ENCODE measurements at regions not wholly inside any gene's neighbourhood (a gene's known extent, or its start where the extent isn't known, plus 50 kb on each side); places are given as distances from the start of the nearest gene placed in this dataset.

GRCh38 chr12:85663631-85664030 lies 172.6 kb downstream of the RASSF9 start:
- DNase-seq, result no peak
- intact Hi-C loops (cut with DNase I), result no loop called here

- intact Hi-C loops (cut with DNase I), result no loop called here
- no peak for DNase-seq
Observed at GRCh38 chr12:85664429-85664828, 171.8 kb downstream of the RASSF9 start.

DNA sequence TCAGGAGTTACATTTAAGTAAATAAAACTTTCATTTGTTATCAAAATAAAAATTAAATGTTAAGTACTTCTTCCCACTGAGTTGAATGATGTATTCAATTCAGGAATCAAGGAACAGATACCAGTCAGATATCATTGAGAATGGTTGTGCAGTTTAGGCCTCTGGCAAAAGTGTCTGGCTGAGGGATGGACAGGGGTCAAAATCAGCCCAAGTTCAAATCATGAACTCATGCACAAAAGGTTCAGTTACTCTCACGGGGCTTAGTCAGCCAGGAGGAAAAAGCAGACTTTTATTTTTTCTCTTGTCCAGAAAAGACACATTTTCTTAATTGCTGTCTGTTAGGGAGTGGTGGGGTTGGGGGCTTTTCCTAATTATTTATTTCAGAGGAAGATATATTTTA lies 166.3 kb downstream of the RASSF9 start:
- intact Hi-C loops (cut with DNase I), result no loop called here

DNA sequence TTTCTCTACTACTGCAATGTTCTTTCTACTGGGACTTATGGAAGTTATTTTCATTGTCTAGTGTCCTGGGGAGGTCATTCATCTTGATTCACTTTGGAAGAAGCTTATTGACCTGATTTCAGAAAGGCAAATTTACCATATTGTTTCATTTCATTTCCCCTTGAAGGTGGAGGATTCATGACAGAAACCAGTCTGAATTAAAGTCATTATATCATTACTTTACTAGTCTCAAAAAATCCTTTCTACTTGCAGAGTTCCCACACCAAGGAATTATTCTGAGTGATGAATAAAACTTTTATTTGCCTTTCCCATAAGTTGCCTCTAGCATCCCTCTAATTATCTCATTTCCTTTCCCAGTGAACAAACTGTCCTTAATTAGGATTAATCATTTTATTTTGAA lies 163.8 kb downstream of the RASSF9 start:
- intact Hi-C loops (cut with DNase I), result no loop called here
- no peak for DNase-seq

More for the DNA sequence above, 166.3 kb downstream of the RASSF9 start:
- no peak for DNase-seq

GRCh38 chr12:85673921-85674420 lies 162.2 kb downstream of the RASSF9 start:
- DNase-seq, result no peak
- intact Hi-C loops (cut with DNase I), result no loop called here

- DNase-seq, result no peak
- intact Hi-C loops (cut with DNase I), result no loop called here
Observed at GRCh38 chr12:85676816-85677749, 159.1 kb downstream of the RASSF9 start.

GRCh38 chr12:85679296-85679695 lies 156.9 kb downstream of the RASSF9 start:
- intact Hi-C loops (cut with DNase I), result no loop called here
- DNase-seq, result no peak

- intact Hi-C loops (cut with DNase I), result no loop called here
- no peak for DNase-seq
Observed at GRCh38 chr12:85680881-85681280, 155.3 kb downstream of the RASSF9 start.

DNA sequence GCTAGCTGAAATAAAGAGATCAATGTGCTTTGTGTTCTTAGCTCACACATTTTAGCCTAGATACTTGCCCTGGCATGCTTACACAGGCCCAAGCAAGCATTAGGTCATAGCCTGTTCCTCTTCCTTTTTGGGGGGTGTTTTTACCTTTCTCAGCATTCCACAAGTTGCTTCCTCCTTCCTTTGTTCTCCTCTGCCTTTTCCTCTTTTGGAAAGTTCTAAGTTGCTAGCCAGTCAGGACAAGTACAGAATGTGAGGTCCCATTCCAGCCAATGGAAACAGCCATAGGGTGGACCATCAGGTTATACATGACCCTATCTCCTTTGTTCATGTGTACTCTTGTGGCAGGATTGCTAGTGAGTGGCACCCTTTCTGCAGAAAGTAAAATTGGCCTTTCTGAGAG lies 154.9 kb downstream of the RASSF9 start:
- intact Hi-C loops (cut with DNase I), result no loop called here
- DNase-seq, result no peak

GRCh38 chr12:85683051-85683450 lies 153.2 kb downstream of the RASSF9 start:
- intact Hi-C loops (cut with DNase I), result no loop called here
- DNase-seq, result no peak

DNA sequence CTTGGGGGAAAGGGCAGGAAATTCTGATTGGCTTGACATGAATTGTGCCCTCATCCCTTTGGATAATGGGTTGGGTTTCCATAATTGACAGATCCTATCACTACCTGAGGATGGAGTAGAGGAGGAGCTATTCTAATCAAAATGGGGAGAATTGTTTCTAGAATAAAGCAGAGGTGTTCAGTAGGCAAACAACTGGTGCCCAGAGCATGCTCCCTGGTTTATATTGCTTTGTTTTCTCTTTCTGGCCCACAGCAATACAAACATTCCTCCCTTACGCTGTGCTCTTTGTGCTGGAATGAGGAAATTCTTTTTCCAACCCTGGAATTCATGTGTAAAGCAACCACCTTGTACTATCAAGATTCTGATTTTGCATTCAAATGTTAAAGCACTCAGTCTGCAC lies 147.4 kb downstream of the RASSF9 start:
- intact Hi-C loops (cut with DNase I), result no loop called here
- DNase-seq, result no peak

DNA sequence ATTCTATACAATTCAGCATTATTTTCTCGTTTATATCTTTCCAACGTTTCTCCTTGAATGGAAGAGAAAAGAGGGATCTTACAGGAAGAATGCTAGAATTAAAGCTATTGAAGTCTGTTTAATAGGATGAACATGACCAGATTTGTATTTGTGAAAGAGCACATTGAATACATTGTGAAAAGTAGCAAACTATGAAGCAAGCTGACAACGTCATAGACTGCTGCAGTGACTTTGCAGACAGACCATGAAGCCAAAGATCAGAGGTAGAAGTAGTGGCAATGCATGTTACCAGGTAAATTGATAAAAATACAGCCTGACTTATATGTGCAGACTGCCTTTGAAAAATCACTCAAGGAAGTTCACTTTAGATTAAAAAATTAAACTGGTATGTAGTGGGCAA lies 146.1 kb downstream of the RASSF9 start:
- DNase-seq, result no peak
- intact Hi-C loops (cut with DNase I), result no loop called here

DNA sequence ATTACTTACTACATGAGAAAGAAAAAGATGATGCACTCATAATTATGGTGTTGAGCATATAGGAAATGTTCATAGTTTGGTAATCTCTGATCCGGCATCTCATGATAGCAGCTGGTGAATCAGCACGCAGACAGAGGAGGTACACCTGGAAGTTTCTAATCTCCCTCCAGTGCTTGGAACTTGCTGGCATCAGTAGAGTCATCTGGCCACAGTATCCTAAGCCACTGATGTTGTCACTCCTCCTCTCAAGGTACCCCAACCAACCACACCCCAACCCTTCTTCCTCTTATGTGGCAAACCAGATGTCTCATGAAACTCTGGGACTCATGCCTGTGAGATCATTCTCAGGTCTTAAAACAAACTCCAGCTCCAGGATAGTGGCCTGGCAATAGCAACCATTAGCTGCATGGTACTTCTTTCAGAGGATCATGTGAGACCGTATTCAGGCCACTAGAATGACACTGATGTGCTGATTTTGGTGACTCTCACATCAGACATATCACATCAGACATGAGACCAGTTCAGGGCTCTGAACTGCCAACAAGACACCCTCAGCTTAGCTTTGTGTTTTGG lies 143.0 kb downstream of the RASSF9 start:
- no peak for DNase-seq
- intact Hi-C loops (cut with DNase I), result no loop called here

- intact Hi-C loops (cut with DNase I), result no loop called here
- DNase-seq, result no peak
Observed at GRCh38 chr12:85695097-85695715, 141.0 kb downstream of the RASSF9 start.

DNA sequence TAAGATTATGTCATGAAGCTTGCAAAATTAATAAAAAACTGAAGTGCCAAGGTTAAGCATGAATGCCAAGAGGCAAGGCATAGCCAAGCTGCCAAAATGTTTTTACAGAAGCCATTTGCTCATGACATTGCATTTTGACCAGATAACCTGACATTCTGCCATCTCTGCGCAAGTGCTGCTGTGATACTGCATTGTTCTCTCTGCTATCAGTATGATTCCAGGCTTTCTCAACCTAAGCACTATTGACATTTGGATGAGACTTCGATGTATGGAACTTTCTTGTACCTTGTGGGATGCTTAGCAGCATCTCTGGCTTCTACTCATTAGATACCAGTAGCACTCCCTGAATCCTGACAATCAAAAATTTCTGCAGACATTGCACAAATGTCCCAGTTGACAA lies 139.2 kb downstream of the RASSF9 start:
- no peak for DNase-seq
- intact Hi-C loops (cut with DNase I), result no loop called here

DNA sequence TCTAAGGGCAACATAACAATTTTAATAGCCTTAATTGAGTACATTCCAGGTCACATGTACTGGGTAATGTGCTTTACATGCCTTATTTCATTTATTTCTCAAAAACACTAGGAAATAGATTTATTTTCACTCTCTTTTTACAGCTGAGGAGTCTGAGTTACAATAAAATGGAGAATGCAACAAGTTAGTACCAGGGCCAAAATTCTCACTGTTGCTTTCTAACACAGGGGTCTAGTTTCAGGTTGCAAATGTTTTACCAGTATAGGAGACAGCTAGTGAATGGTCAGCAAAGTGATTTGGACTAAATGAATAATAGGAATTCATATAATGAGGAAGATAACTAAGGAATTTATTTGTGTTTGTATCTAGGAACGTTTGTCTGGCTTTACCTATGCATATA lies 137.3 kb downstream of the RASSF9 start:
- intact Hi-C loops (cut with DNase I), result no loop called here
- no peak for DNase-seq

GRCh38 chr12:85708775-85709174 lies 127.4 kb downstream of the RASSF9 start:
- intact Hi-C loops (cut with DNase I), result no loop called here

DNA sequence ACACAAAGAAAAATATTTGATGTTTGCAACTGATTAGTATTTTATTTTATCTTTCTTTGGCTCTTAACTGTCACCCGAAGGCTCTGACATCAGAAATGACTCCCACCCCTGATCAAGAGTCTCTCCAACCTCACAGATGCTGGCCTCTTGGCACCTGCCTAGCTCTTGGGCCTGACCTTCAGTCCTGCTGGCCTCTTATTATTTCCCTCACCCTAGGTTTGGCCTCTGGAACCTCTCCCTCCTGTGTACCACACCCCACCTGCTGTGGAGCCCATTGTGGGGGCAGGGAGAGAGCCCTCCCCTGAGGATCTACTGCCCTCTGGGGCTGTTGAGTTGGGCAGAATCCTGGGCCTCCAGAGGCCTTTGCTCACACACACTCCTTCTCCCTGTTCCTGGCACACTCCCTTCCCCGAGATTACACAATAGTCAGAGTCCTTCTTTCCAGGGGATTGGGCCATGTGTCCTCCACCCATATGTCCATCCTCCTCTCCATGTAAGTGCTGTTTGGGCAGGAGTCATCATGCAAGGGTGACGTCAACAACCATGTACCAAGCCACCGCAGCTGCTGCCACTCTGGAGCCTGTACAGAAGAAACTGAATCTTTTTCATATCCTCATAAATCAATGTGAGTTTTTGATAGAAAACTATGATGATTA lies 124.3 kb downstream of the RASSF9 start:
- peak in 1 of 10 donors; percentile 45 for DNase-seq

More at GRCh38 chr12:85708775-85709174, 127.4 kb downstream of the RASSF9 start:
- peak in 1 of 10 donors; percentile 15 for DNase-seq

DNA sequence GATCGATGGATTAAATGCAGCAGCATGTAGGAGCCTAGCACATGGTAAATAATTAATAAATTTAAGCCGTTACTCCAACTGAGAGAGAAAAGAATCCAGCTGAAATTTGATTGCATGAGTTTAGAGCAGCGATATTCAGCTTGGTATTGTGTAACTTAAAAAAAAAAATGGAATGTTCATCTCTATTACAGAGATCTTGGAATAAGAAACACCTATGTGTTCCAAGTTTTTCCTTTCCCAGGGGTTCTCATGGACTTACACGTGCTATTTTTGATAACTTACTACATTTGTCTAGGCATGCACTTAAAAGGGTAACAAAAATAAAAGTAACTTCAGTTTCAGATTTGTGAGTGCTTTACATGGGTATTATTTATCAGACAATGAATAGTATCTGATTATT lies 122.8 kb downstream of the RASSF9 start:
- intact Hi-C loops (cut with DNase I), result no loop called here
- no peak for DNase-seq

More for the DNA sequence above, 124.3 kb downstream of the RASSF9 start:
- intact Hi-C loops (cut with DNase I), result no loop called here

DNA sequence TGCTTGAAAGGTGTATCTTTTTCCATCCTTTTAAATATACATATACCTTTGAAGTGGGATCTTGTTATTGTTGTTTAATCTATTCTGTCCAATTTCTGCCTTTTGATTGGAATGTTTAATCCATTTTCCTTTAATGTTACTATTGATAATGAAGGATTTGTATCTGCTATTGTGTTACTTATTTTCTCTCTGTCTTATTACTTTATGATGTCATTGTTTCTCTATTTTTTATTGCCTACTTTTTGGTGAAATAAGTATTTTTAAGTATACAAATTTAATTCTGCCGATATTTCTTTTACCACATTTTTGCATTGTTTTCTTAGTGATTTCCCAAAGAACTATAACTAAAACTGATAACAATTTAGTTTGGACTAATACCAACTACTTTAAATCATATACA lies 121.8 kb downstream of the RASSF9 start:
- intact Hi-C loops (cut with DNase I), result no loop called here
- no peak for DNase-seq
